ENCODE measurements at regions not wholly inside any gene's neighbourhood (a gene's known extent, or its start where the extent isn't known, plus 50 kb on each side); places are given as distances from the start of the nearest gene placed in this dataset.

- Histone ChIP-seq H3K4me3 (no peak overlapping the region), H3K36me3 (replicated peaks in 1 of 2; ENCODE audit: insufficient read depth in 1 of 2, low read depth in 2 of 2) (no peaks in the 10 kb centered on the region), H3K9me3 (no peaks in the 10 kb centered on the region), H3K27ac (no peak overlapping the region), H3K27me3 (no peaks in the 10 kb centered on the region), H3K4me1 (no peaks in the 10 kb centered on the region)
- no peak for TF ChIP-seq POLR2A (IDR thresholded peaks at IDR 0.05)
- DNase-seq = peak in 1 of 4 donors; percentile 20
- WGBS, 2 donors = 77 to 84% methylated on average over 2 of the region's 2 CpGs
- no peak for ATAC-seq
- intact Hi-C loops (cut with DNase I) = no loop called here
Observed at GRCh38 chr2:180203972-180204371, 196.9 kb upstream of the CWC22 start.

DNA sequence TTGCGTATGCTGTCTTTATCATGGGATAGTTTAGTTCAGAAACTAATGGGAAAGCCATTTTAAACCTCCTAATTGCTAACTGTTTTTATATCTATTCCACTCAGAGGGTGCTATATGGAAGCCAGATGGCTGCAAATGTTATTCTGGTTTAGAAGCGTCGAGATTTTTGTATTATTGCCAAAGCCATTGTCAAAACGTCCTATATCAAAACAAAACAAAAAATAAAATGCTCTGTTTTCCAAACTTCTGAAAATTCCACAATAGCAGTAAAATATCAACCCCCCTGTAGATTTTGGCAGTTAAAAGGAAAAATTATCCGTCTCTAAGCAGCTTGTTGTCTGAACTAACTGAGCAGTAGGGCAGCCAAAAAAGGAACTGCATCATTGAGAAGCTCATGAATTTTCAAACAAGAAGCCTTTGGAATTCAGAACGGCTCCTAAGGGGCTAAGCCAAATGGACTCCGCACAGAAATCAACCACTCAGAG, 195.4 kb upstream of the CWC22 start:
- H3K9me3 ChIP-seq = no peaks in the 10 kb centered on the region
- 53 to 55% methylated on average over 7 of the region's 7 CpGs for WGBS, 2 donors
- H3K4me3 ChIP-seq = no peak overlapping the region
- H3K27ac ChIP-seq = no peak overlapping the region
- H3K27me3 ChIP-seq = no peaks in the 10 kb centered on the region
- H3K4me1 ChIP-seq = no peaks in the 10 kb centered on the region
- ATAC-seq (no peak), DNase-seq (no peak)
- TF ChIP-seq, protein P1, sequence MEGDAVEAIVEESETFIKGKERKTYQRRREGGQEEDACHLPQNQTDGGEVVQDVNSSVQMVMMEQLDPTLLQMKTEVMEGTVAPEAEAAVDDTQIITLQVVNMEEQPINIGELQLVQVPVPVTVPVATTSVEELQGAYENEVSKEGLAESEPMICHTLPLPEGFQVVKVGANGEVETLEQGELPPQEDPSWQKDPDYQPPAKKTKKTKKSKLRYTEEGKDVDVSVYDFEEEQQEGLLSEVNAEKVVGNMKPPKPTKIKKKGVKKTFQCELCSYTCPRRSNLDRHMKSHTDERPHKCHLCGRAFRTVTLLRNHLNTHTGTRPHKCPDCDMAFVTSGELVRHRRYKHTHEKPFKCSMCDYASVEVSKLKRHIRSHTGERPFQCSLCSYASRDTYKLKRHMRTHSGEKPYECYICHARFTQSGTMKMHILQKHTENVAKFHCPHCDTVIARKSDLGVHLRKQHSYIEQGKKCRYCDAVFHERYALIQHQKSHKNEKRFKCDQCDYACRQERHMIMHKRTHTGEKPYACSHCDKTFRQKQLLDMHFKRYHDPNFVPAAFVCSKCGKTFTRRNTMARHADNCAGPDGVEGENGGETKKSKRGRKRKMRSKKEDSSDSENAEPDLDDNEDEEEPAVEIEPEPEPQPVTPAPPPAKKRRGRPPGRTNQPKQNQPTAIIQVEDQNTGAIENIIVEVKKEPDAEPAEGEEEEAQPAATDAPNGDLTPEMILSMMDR (IDR thresholded peaks at IDR 0.05) = no peak
- no peak for TF ChIP-seq POLR2A (IDR thresholded peaks at IDR 0.05)
- no peaks in the 10 kb centered on the region for H3K36me3 ChIP-seq (replicated peaks in 1 of 2; ENCODE audit: insufficient read depth in 1 of 2, low read depth in 2 of 2)
- intact Hi-C loops (cut with DNase I) = no loop called here

DNA sequence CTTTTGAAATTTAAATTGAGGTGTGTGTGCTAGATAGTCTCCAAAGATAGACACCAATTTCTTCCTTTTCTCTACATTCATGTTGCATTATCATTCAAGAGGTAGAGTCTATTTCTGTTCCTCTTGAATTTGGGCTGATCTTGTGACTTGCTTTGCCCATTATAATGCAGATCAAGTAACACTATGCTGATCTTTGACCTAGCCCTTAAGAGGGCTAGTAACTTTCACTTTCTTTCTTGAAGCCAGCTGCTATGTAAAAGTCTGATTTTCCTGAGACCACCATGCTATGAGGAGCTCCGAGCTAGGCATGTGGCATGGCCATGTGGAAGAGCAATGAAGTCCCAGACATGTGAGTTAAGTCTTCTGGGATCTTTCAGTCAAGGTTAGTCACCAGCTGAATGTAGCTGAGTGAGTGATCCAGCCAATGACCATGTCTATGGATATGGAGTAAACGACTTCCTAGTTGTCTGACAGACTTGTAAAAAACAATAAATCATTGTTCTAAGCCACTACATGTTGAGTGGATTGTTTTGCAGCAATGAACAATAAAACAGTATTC, 189.4 kb upstream of the CWC22 start:
- Histone ChIP-seq H3K27ac (no peak overlapping the region), H3K4me1 (no peaks in the 10 kb centered on the region), H3K4me3 (no peak overlapping the region), H3K27me3 (no peaks in the 10 kb centered on the region), H3K36me3 (replicated peaks in 1 of 2; ENCODE audit: insufficient read depth in 1 of 2, low read depth in 2 of 2) (no peaks in the 10 kb centered on the region), H3K9me3 (no peaks in the 10 kb centered on the region)
- intact Hi-C loops (cut with DNase I) = no loop called here
- no peak for DNase-seq
- ATAC-seq = no peak
- 26 to 40% methylated on average over 2 of the region's 2 CpGs for WGBS, 2 donors
- TF ChIP-seq POLR2A (IDR thresholded peaks at IDR 0.05) = no peak

DNA sequence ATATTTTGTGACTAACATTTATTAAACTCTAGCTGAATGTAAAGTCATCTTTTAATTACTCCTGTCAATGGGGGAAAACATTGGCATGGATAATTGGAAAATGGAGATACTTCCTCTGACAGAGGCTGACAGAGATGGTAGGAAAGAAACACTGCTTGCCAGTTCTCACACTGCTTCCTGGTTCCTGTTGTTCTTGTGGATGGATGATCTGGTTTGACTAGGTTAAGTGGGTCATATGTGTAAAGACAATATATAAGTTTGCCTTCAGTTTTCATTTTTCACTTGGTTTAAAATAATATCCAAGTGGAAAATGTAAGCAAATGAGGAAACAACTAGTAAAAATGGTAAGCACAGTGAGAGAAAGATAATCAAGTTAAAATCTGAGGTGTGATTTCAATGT, 188.8 kb upstream of the CWC22 start:
- Histone ChIP-seq H3K27ac (no peak overlapping the region), H3K9me3 (no peaks in the 10 kb centered on the region), H3K4me1 (no peaks in the 10 kb centered on the region), H3K27me3 (no peaks in the 10 kb centered on the region), H3K36me3 (replicated peaks in 1 of 2; ENCODE audit: insufficient read depth in 1 of 2, low read depth in 2 of 2) (no peaks in the 10 kb centered on the region), H3K4me3 (no peak overlapping the region)
- DNase-seq (no peak), ATAC-seq (no peak)
- TF ChIP-seq POLR2A (IDR thresholded peaks at IDR 0.05) = no peak
- TF ChIP-seq, protein P1 (IDR thresholded peaks at IDR 0.05) = no peak
- intact Hi-C loops (cut with DNase I) = no loop called here

DNA sequence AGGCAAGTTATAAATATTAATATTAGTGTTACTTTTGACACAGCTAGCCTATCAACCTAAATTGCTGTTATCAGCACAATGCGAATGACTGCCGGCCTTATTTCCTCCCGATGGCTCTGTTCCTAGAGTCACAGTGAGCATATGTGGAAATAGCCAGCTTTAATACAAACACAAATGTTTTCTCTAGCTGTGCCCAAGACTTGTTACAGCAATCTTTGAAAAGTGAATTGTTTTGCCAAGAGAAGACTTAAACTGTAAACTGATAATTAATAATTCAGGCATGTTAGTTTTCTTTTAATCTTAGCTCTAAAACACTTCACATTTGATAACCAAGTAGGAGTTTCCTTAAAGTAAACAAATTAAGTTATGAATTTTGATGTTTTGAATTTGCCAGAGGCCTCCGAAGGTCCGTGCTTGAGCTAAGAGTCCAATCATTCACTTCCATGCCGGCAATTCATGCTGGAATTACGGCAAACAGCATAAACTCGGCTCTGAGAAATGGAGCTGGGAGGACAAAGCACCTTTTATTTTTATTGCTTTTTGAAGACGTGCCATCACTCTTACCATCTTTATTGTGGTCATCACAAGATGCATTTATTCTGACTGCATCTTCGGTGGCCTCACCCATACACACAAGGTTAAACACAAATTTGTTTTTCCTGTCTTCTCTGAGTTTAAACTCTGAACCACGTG, 184.5 kb upstream of the CWC22 start:
- ATAC-seq (no peak), DNase-seq (peak in 1 of 4 donors; percentile 5)
- Histone ChIP-seq H3K27me3 (no peaks in the 10 kb centered on the region), H3K9me3 (no peaks in the 10 kb centered on the region), H3K27ac (no peak overlapping the region), H3K4me3 (no peak overlapping the region), H3K36me3 (replicated peaks in 1 of 2; ENCODE audit: insufficient read depth in 1 of 2, low read depth in 2 of 2) (no peaks in the 10 kb centered on the region), H3K4me1 (no peaks in the 10 kb centered on the region)
- intact Hi-C loops (cut with DNase I) = no loop called here
- TF ChIP-seq, protein P1 (IDR thresholded peaks at IDR 0.05) = no peak
- no peak for TF ChIP-seq POLR2A (IDR thresholded peaks at IDR 0.05)
- 28 to 39% methylated on average over 11 of the region's 11 CpGs for WGBS, 2 donors

DNA sequence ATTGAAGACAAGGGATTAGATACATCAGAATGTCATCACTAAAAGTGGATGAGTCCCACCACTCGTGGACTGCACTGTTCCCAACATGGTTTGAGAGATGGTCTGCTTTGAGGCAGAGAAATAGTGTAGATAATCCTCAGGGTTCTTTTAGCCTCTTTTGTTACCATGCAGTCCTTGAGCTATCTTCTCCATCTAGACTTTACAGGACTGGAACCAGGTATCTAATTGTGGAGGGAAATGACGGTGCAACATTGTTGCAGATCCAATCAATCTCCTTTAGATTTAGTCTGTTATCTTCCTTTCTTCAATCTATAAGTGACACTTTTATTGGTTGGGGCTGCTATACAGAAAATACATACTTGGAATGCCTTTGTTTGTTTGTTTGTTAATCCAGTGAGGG, 183.8 kb upstream of the CWC22 start:
- Histone ChIP-seq H3K4me1 (no peaks in the 10 kb centered on the region), H3K27ac (no peak overlapping the region), H3K27me3 (no peaks in the 10 kb centered on the region), H3K4me3 (no peak overlapping the region), H3K9me3 (no peaks in the 10 kb centered on the region), H3K36me3 (replicated peaks in 1 of 2; ENCODE audit: insufficient read depth in 1 of 2, low read depth in 2 of 2) (no peaks in the 10 kb centered on the region)
- WGBS, 2 donors = 66 to 67% methylated on average over 2 of the region's 2 CpGs
- no peak for TF ChIP-seq POLR2A (IDR thresholded peaks at IDR 0.05)
- TF ChIP-seq, protein P1 (IDR thresholded peaks at IDR 0.05) = no peak
- ATAC-seq (no peak), DNase-seq (no peak)
- intact Hi-C loops (cut with DNase I) = no loop called here
